HUES48 (cell line): ENCODE measurements at regions not wholly inside any gene's neighbourhood (a gene's known extent, or its start where the extent isn't known, plus 50 kb on each side); places are given as distances from the start of the nearest gene placed in this dataset.
"Not testable (repeated sequence)": the region's sequence is repeated elsewhere in the genome, so short reads cannot be mapped to it uniquely, and the experiment has no call there.

Source experiments
- H3K27ac ChIP-seq: one replicate; pipeline ENCODE4 v1.7.0; 2013; ENCODE audit warnings: low read depth, low read length, inconsistent platforms
- H3K27me3 ChIP-seq: 2 replicates; pipeline ENCODE4 v1.6.1; 2013; ENCODE audit warnings: mild to moderate bottlenecking, low read length; ENCODE audit not compliant: control insufficient read depth, insufficient read depth
- H3K36me3 ChIP-seq: 2 replicates; pipeline ENCODE4 v1.6.1; 2013; ENCODE audit warnings: low read length; ENCODE audit not compliant: control insufficient read depth, insufficient read depth
- H3K4me1 ChIP-seq: 2 replicates; pipeline ENCODE4 v1.6.1; 2013; ENCODE audit warnings: mild to moderate bottlenecking, low read length; ENCODE audit not compliant: control insufficient read depth, insufficient read depth
- H3K4me3 ChIP-seq: 2 replicates; pipeline ENCODE4 v1.5.1; 2013; ENCODE audit warnings: mild to moderate bottlenecking, low read depth, low read length
- H3K9ac ChIP-seq: 2 replicates; pipeline ENCODE4 v1.6.1; 2013; ENCODE audit warnings: mild to moderate bottlenecking, low read depth, low read length, moderate library complexity
- H3K9me3 ChIP-seq: 2 replicates; pipeline ENCODE4 v1.6.1; 2013; ENCODE audit warnings: low read length; ENCODE audit not compliant: control insufficient read depth, insufficient read depth

DNA sequence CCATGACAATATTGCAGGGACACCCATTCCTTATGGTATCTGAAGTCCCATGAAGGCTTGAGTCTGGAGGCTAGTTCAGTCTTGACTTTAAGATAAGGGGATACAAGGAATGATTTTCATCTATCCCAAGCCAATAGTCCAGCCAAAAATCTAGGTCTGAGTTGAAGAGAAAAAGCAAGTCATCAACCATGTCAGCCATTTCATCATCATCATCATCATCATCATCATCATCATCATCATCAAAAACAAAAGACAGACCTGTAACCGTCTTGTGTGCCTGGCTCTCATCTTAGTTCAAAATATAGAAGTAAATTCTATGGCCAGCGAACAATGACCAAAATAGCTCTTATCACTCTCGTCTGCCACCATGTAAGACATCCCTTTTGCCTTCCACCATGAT, 59.5 kb upstream of the FAM90A26 start:
- H3K9me3 ChIP-seq, H3K4me1 ChIP-seq, H3K27me3 ChIP-seq, H3K36me3 ChIP-seq, H3K4me3 ChIP-seq, H3K9ac ChIP-seq, H3K27ac ChIP-seq: not testable (repeated sequence)

DNA sequence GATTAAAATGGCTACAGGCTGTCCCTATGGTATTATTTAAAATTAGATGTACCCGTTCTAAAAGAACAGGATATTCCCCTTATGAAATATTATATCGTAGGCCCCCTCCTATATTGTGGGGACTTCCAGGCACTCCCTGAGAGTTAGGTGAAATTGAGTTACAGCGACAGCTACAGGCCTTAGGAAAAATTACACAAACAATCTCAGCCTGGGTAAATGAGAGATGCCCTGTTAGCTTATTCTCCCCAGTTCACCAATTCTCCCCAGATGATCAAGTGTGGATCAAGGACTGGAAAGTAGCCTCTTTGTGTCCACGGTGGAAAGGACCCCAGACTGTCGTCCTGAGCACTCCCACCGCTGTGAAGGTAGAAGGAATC, 67.1 kb upstream of the FAM90A26 start:
- H3K9ac ChIP-seq, H3K4me3 ChIP-seq: not testable (repeated sequence)

DNA sequence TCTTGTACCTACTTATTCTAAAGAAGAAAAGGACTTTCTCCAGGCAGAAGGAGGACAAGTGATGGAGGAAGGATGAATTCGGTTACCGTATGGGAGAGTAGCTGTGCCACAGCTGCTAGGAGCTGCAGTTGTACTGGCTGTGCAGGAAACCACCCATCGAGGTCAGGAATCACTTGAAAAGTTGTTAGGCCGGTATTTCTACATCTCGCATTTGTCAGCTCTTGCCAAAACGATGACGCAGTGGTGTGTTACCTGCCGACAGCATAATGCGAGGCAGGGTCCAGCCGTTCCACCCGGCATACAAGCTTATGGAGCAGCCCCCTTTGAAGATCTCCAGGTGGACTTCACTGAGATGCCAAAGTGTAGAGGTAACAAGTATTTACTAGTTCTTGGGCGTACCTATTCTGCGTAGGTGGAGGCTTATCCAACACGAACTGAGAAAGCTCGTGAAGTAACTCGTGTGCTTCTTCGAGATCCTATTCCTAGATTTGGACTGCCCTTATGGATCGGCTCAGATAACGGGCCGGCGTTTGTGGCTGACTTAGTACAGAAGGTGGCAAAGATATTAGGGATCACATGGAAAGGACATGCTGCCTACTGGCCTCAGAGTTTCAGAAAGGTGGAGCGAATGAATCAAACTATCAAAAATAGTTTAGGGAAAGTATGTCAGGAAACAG, 67.6 kb upstream of the FAM90A26 start:
- not testable (repeated sequence) for H3K9ac ChIP-seq, H3K4me3 ChIP-seq, H3K27ac ChIP-seq, H3K27me3 ChIP-seq, H3K9me3 ChIP-seq, H3K36me3 ChIP-seq, H3K4me1 ChIP-seq

More for the DNA sequence above, 67.1 kb upstream of the FAM90A26 start:
- H3K36me3 ChIP-seq, H3K27ac ChIP-seq, H3K9me3 ChIP-seq, H3K27me3 ChIP-seq, H3K4me1 ChIP-seq: not testable (repeated sequence)

DNA sequence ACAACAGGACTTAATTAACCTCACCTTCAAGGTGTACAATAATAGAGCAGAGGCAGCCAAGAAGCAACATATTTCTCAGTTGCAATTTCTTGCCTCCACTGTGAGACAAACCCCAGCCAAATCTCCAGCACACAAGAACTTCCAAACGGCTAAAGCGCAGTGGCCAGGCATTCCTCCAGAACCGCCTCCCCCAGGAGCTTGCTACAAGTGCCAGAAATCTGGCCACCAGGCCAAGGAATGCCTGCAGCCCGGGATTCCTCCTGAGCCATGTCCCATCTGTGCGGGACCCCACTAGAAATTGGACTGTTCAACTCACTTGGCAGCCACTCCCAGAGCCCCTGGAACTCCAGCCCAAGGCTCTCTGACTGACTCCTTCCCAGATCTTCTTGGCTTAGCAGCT, 73.9 kb upstream of the FAM90A26 start:
- not testable (repeated sequence) for H3K27ac ChIP-seq, H3K9me3 ChIP-seq, H3K27me3 ChIP-seq, H3K9ac ChIP-seq, H3K36me3 ChIP-seq, H3K4me1 ChIP-seq, H3K4me3 ChIP-seq

DNA sequence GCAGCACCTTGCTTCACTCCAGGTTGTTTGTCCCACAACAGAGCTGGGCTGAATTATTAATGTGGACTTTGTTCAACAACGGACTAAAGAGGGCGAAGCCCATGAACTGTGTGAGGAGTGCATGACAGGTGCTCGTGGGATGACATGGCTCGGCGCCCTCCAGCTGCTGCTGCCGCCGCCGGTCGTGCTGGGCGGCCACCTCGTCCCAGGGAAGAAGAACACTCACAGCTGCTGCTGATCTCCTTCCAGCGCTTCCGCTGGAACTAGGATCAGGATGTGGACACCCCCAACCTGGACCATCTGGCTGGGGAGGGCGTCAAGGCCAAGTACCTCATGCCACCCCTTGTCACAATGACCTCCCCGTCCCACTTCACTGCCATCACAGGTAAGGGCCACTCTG, 91.4 kb upstream of the FAM90A26 start:
- not testable (repeated sequence) for H3K27ac ChIP-seq, H3K27me3 ChIP-seq, H3K36me3 ChIP-seq, H3K9ac ChIP-seq, H3K4me1 ChIP-seq, H3K4me3 ChIP-seq
- peaks cover 13% of the 10 kb centered on the region for H3K9me3 ChIP-seq

DNA sequence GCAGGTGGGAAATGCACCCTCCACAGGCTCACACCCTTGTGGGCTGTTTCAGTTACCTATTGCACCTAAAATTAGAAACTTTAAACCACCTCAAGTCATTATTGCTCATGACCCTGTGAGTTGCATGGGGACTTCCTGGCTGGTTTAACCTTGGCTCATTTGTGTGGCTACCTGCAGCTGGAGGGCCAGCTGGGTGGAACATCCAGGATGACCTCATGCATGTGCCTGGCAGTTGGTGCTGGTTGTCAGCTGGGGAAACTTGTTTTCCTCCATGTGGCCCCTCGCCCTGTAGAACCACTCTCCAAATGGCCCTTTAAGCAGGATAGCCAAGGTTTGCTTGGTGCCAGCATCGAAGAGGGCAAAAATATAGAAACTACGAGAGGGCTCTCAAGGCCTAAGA, 93.2 kb upstream of the FAM90A26 start:
- not testable (repeated sequence) for H3K36me3 ChIP-seq, H3K4me3 ChIP-seq, H3K27ac ChIP-seq, H3K4me1 ChIP-seq, H3K9ac ChIP-seq, H3K27me3 ChIP-seq
- peaks cover 13% of the 10 kb centered on the region for H3K9me3 ChIP-seq

DNA sequence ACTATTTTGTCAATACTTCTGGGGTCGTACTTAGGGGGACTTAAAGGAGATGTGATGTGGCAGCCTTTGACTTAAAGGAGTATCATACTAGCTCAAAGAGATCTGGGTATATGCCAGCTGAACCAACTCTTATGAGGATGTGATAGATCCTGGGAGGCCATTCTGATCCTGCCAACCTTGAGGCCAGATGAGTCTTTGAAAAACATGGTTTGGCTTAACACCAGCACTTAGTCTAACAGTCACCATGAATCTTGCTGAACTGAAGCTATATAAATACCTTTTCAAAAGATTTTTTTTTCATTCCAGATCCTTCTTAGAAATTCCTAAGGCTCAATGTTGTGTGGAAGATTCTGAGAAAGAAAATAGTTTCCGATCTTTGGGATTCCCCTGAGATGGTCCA, 93.7 kb upstream of the FAM90A26 start:
- not testable (repeated sequence) for H3K27ac ChIP-seq, H3K4me1 ChIP-seq, H3K9ac ChIP-seq, H3K27me3 ChIP-seq, H3K36me3 ChIP-seq, H3K4me3 ChIP-seq
- H3K9me3 ChIP-seq: peaks cover 11% of the 10 kb centered on the region

DNA sequence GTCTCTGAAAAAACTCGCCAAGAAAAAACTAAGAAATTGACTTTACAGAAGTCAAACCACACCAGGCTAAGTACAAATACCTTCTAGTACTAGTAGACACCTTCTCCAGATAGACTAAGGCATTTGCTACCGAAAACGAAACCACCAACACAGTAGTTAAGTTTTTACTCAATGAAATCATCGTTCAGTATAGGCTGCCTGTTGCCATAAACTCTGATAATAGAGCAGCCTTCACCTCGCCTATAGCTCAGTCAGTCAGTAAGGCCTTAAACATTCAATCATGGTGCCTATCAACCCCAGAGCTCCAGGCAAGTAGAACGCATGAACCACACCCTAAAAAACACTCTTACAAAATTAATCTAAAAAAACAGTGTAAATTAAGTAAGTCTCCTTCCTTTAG, 96.8 kb upstream of the FAM90A26 start:
- H3K36me3 ChIP-seq, H3K27me3 ChIP-seq, H3K4me1 ChIP-seq, H3K9ac ChIP-seq, H3K9me3 ChIP-seq, H3K4me3 ChIP-seq, H3K27ac ChIP-seq: not testable (repeated sequence)

DNA sequence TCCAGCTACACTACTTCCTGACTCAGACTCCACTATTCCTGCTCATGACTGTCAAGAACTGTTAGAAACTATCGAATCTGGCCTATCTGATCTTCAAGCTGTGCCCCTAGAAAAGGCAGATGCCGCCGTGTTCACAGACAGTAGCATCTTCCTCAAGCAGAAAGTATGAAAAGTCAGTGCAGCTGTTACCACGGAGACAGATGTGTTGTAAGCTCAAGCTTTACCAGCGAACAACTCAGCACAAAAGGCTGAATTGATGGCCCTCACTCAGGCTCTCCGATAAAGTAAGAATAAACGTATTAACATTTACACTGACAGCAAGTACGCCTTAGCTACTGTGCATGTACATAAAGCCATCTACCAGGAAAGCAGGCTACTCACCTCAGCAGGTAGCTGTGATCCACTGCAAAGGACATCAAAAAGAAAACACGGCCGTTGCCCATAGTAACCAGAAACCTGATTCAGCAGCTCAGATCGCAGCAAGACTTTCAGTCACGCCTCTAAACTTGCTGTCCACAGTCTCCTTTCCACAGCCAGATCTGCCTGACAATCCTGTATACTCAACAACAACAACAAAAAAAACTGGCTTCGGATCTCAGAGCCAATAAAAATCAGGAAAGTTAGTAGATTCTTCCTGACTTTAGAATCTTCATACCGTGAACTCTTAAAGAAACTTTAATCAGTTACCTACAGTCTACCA, 97.5 kb upstream of the FAM90A26 start:
- not testable (repeated sequence) for H3K36me3 ChIP-seq, H3K4me1 ChIP-seq, H3K9ac ChIP-seq, H3K9me3 ChIP-seq, H3K27me3 ChIP-seq, H3K27ac ChIP-seq, H3K4me3 ChIP-seq

DNA sequence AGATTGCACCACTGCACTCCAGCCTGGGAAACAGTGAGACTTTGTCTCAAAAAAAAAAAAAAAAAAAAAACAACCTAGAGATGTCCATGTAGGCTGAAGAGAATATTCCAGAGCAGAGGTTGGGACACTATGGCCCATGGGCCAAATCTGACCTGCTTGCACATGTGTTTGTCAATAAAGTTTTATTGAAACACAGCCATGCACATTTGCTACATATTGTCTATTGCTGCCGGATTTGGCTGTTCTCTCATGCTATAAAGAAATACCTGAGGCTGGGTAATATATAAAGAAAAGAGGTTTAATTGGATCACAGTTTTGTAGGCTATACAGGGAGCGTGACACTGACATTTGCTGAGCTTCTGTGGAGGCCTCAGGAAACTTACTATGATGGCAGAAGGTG, 102.3 kb upstream of the FAM90A26 start:
- H3K36me3 ChIP-seq, H3K9me3 ChIP-seq, H3K9ac ChIP-seq, H3K27me3 ChIP-seq, H3K27ac ChIP-seq, H3K4me1 ChIP-seq, H3K4me3 ChIP-seq: not testable (repeated sequence)

DNA sequence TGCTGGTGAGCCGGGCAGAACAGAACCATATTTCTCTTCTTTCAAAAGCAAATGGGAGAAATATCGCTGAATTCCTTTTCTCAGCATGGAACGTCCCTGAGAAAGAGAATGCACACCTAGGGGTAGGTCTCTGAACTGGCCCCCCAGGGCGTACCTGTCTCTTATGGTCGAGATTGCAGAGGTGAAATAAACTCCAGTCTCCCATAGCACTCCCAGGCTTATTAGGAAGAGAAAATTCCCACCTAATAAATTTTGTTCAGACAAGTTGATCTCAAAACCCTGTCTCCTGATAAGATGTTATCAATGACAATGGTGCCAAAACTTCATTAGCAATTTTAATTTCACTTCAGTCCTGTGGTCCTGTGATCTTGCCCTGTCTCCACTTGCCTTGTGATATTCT, 106.6 kb upstream of the FAM90A26 start:
- not testable (repeated sequence) for H3K4me1 ChIP-seq, H3K27me3 ChIP-seq, H3K9me3 ChIP-seq, H3K36me3 ChIP-seq, H3K27ac ChIP-seq, H3K4me3 ChIP-seq, H3K9ac ChIP-seq

DNA sequence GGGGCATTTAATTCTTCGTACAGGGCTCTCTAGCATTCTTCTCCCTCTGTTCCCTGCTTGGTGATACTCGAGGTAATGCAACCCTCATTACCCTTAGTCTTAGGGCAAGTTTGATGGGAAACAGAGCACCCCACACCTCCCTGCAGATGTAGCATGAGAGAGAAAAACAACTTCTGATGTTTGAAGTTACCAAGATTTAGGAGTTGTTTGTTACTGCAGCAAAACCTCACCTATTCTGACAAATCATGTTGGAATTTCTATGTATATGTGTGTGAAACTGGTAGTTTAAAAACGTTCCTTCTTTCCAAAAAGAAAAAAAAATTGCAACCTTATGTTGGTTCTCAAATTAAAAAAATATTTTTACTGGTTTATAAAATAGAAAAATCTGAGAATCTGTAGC, 145.3 kb upstream of the FAM90A26 start:
- H3K27me3 ChIP-seq, H3K4me1 ChIP-seq: not testable (repeated sequence)

More for the DNA sequence above, 145.3 kb upstream of the FAM90A26 start:
- H3K27ac ChIP-seq, H3K4me3 ChIP-seq, H3K9ac ChIP-seq, H3K9me3 ChIP-seq, H3K36me3 ChIP-seq: not testable (repeated sequence)
